ENCODE measurements at regions not wholly inside any gene's neighbourhood (a gene's known extent, or its start where the extent isn't known, plus 50 kb on each side); places are given as distances from the start of the nearest gene placed in this dataset.

DNA sequence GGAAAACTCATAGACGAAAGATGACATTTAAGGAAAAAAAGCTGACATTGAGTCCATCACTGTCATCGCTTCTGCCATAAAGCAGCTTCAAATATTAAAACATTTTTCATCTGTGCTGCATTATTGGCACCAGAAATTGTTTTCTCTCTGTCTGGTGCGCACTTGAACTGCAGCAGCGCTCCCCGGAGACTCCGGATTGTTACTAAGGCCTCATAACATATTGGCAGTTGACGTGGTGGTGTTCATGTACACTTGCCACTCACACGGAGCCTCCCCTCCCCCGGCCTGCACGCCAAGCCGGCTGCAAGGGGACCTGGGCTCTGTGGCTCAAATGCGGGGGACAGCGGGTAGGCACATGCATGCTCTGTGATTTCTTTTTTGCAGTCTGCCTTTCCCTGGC lies 203.2 kb downstream of the TSHZ3 start:
- H3K27ac Mint-ChIP-seq, result no peak overlapping the region
- no peak for DNase-seq
- no peak overlapping the region for H3K4me3 Mint-ChIP-seq
- no peaks in the 10 kb centered on the region for H3K27me3 Mint-ChIP-seq
- no peaks in the 10 kb centered on the region for H3K4me1 Mint-ChIP-seq
- CTCF ChIA-PET, result no interaction called here
- no peaks in the 10 kb centered on the region for H3K36me3 Mint-ChIP-seq
- H3K9me3 Mint-ChIP-seq, result no peaks in the 10 kb centered on the region

DNA sequence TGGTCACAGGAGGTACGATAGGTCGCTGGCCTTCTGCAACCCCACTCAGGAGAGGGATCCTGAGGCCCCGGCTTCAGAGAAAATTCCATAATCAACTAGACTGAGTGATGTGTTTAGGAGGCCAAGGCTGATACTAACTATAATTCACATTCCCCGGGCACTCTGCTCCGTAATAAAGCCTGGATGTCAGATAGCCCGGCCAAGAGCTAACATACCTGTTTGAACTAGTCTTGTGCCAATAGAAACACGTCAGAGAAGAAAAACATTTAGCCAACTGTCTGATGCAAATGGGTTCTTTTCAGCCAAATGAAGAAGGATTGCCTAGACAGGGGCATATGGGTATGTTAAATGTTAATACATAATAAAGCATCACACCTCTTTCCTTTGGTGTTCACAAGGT lies 204.2 kb downstream of the TSHZ3 start:
- CTCF ChIA-PET, result interaction anchor here (1.1 kb wide), 1 partner anchor 113 kb away, joined by 3 read pairs; no protein-coding TSS in a partner anchor
- no peak overlapping the region for H3K4me3 Mint-ChIP-seq

DNA sequence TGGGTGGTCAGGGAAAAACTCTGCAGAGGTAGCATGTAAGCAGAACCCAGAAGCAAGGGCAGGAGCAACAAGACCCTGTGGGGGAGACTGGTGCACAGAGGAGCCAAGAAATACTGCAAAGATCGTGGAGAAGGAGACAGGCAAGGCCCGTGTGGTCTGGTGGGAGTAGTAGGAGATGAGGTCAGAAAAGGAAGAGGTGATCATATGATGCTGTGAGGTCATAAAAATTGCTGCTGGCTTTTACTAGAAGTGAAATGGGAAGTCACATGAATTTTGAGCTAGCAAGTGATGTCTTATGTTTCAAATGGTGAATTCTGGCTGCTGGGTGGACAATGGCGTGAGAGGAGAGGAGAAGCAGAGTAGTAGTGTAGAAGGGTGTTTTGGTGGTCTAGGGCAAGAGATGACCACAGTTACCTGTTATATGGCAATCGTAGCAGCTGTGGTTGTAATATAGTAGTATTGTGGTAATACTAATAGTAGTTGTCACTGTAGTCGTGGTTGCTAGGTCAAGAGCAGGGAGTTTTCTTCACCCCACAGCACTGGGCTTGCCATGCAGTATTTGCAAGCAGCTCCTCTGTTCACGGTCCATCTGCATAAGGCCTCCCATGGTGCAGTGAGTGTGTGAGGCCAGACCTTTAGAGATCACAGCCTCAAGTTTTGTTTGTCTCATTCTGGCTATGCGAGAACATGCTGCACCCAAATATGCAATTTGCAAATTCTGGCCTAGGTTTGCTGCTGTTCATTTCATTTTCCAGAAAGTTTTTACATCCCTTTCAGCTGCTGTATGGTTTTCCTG lies 205.0 kb downstream of the TSHZ3 start:
- no peaks in the 10 kb centered on the region for H3K4me1 Mint-ChIP-seq
- H3K27ac Mint-ChIP-seq, result no peak overlapping the region
- CTCF ChIA-PET, result no interaction called here

More for the DNA sequence above, 204.2 kb downstream of the TSHZ3 start:
- Mint-ChIP-seq H3K27ac (no peak overlapping the region), H3K27me3 (no peaks in the 10 kb centered on the region), H3K36me3 (no peaks in the 10 kb centered on the region), H3K4me1 (no peaks in the 10 kb centered on the region), H3K9me3 (no peaks in the 10 kb centered on the region)
- no peak for DNase-seq

GRCh38 chr19:31141301-31141700 lies 207.9 kb downstream of the TSHZ3 start:
- CTCF ChIA-PET, result no interaction called here
- H3K4me1 Mint-ChIP-seq, result no peaks in the 10 kb centered on the region
- no peaks in the 10 kb centered on the region for H3K36me3 Mint-ChIP-seq
- H3K27me3 Mint-ChIP-seq, result no peaks in the 10 kb centered on the region
- H3K4me3 Mint-ChIP-seq, result no peak overlapping the region
- no peak for DNase-seq
- H3K9me3 Mint-ChIP-seq, result no peaks in the 10 kb centered on the region
- no peak overlapping the region for H3K27ac Mint-ChIP-seq

More for the DNA sequence above, 205.0 kb downstream of the TSHZ3 start:
- Mint-ChIP-seq H3K36me3 (no peaks in the 10 kb centered on the region), H3K4me3 (no peak overlapping the region), H3K9me3 (no peaks in the 10 kb centered on the region), H3K27me3 (no peaks in the 10 kb centered on the region)
- DNase-seq, result no peak

DNA sequence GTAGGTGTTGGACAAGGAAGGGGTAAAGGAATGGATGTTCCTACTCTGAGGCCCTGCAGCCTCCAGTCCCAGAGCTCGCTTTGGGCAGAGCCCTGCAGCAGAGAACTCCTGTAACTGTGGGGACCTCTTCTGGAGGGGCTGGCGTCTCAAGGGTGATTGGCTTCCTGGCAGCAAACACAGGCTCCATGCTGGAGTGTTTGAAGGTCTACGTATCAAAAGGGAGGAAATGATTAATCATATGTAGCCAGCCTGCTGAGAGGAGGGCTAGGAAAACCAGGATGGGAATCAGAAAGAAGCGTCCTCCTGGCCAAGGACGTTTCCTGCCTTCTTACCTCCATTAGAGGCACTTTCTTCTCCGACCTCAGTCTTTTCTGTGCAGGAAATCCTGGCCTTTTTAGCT lies 208.5 kb downstream of the TSHZ3 start:
- CTCF ChIA-PET, result no interaction called here
- Mint-ChIP-seq H3K27ac (no peak overlapping the region), H3K4me1 (no peaks in the 10 kb centered on the region), H3K27me3 (no peaks in the 10 kb centered on the region), H3K4me3 (no peak overlapping the region), H3K36me3 (no peaks in the 10 kb centered on the region), H3K9me3 (no peaks in the 10 kb centered on the region)
- DNase-seq, result no peak

- no peaks in the 10 kb centered on the region for H3K9me3 Mint-ChIP-seq
- H3K4me1 Mint-ChIP-seq, result no peaks in the 10 kb centered on the region
- DNase-seq, result no peak
- no peaks in the 10 kb centered on the region for H3K36me3 Mint-ChIP-seq
- no peak overlapping the region for H3K27ac Mint-ChIP-seq
- H3K4me3 Mint-ChIP-seq, result no peak overlapping the region
- CTCF ChIA-PET, result no interaction called here
- H3K27me3 Mint-ChIP-seq, result no peaks in the 10 kb centered on the region
Observed at GRCh38 chr19:31139871-31140505, 209.2 kb downstream of the TSHZ3 start.

- CTCF ChIA-PET, result no interaction called here
- DNase-seq, result no peak
- H3K4me3 Mint-ChIP-seq, result no peak overlapping the region
- no peak overlapping the region for H3K27ac Mint-ChIP-seq
- H3K36me3 Mint-ChIP-seq, result no peaks in the 10 kb centered on the region
- no peaks in the 10 kb centered on the region for H3K9me3 Mint-ChIP-seq
- no peaks in the 10 kb centered on the region for H3K4me1 Mint-ChIP-seq
- no peaks in the 10 kb centered on the region for H3K27me3 Mint-ChIP-seq
Observed at GRCh38 chr19:31138077-31138476, 211.2 kb downstream of the TSHZ3 start.

- no peak overlapping the region for H3K27ac Mint-ChIP-seq
- no peak for DNase-seq
- CTCF ChIA-PET, result no interaction called here
Observed at GRCh38 chr19:31135841-31136240, 213.4 kb downstream of the TSHZ3 start.

DNA sequence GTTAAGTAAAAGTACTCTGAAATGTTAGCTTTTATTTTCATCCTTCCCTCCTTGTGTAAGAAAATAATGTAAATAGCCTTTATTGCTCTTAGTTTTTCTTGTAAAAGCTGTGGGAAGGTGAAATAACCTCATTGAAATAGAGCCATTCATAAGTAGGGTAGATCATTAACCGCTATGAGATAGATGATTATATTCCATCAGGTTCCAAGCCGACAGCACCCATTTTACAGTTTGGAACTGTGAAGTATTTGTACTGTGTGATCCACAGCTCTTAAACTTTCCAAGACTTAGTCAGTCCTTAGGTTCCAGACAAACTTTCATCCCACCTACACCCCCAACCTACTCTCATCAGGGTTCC lies 216.5 kb downstream of the TSHZ3 start:
- H3K4me1 Mint-ChIP-seq, result no peaks in the 10 kb centered on the region

More at GRCh38 chr19:31135841-31136240, 213.4 kb downstream of the TSHZ3 start:
- H3K4me1 Mint-ChIP-seq, result no peaks in the 10 kb centered on the region
- H3K36me3 Mint-ChIP-seq, result no peaks in the 10 kb centered on the region
- H3K27me3 Mint-ChIP-seq, result no peaks in the 10 kb centered on the region
- H3K9me3 Mint-ChIP-seq, result no peaks in the 10 kb centered on the region
- H3K4me3 Mint-ChIP-seq, result no peak overlapping the region

DNA sequence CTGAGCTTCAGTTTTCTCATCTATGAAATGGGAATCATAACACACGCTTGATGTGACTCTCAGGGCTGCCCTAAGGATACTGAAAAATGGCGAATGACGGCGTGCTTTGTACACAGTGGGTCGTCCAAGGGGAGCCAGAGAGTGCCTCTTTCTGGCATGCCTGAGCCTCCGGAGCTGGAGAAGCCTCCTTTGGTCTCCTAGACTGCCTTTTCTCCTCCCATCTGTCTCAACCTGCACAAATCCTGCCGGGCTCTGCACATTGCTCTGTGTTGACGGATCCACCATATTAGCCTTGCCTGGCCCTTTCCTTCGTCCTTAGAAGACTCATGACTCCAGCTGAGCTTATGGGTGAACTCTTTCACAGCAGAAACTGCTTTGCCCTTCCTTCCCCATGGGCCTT lies 220.9 kb downstream of the TSHZ3 start:
- CTCF ChIA-PET, result no interaction called here
- Mint-ChIP-seq H3K4me1 (no peaks in the 10 kb centered on the region), H3K27me3 (peaks cover 4% of the 10 kb centered on the region)

More for the DNA sequence above, 216.5 kb downstream of the TSHZ3 start:
- CTCF ChIA-PET, result no interaction called here
- no peaks in the 10 kb centered on the region for H3K36me3 Mint-ChIP-seq
- no peak for DNase-seq
- H3K27me3 Mint-ChIP-seq, result no peaks in the 10 kb centered on the region
- H3K4me3 Mint-ChIP-seq, result no peak overlapping the region
- peaks cover 5% of the 10 kb centered on the region for H3K9me3 Mint-ChIP-seq
- H3K27ac Mint-ChIP-seq, result no peak overlapping the region

DNA sequence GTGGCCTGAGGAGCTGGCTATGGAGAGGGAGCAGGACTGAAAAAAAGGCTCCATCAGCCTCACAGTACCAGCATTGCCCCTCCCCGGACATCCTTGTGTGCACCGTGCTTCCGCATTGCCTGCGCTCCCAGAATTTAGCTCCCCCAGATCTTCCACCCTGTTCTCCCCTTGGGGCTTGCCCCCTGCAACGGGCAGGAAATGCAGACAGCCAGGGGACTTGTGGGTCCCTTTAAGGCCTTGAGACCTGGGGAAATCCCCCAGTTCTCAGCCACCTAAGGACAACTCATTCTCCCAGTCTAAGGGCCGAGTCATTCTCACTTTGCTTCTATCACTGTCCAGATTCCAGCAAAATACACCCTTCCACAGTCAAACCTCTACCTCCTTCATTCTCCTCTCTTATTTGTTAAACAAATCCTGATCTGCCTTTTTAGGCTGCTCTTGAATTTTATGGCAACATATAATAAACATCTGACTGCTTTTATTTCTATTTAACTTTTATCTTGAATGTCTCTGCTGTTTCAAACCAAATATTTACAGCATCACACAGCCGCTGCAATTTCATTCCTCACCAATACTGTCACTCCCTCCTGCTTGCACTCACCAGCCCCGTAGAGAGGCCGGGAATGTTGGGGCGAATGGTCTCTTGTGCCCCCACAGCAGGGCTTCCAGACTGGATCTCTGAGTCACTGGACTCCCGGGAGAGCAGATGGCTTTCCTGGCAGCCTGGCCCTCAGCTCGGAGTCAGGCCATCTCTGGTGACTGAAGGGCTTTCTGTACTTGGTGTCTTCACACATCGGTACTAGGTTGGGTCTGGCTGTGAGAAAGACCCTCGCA lies 221.9 kb downstream of the TSHZ3 start:
- peak overlapping the region; percentile 68 for H3K27ac Mint-ChIP-seq
- CTCF ChIA-PET, result no interaction called here

More for the DNA sequence above, 220.9 kb downstream of the TSHZ3 start:
- no peak for DNase-seq
- H3K9me3 Mint-ChIP-seq, result peaks cover 5% of the 10 kb centered on the region
- no peak overlapping the region for H3K27ac Mint-ChIP-seq
- H3K4me3 Mint-ChIP-seq, result no peak overlapping the region
- H3K36me3 Mint-ChIP-seq, result no peaks in the 10 kb centered on the region

DNA sequence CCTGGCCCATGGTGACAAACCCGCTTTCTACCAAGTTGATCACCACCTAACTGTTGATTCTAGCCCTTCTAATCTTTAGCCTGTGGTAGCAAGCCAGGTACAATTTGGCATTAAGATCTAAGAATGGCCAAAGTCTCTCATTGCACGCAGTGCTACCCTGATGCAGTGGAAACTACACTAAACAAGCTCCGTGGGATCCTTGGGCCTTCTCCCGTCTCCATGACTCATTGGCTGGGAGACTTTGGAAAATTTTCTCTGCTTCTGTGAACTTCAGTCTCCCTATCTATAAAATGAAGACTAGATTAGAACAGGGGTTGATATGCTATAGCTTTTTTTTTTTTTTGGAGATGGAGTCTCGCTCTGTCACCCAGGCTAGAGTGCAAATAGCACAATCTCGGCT lies 223.0 kb downstream of the TSHZ3 start:
- H3K36me3 Mint-ChIP-seq, result no peaks in the 10 kb centered on the region

More for the DNA sequence above, 221.9 kb downstream of the TSHZ3 start:
- peaks cover 5% of the 10 kb centered on the region for H3K9me3 Mint-ChIP-seq
- no peaks in the 10 kb centered on the region for H3K36me3 Mint-ChIP-seq
- no peak for DNase-seq
- H3K4me1 Mint-ChIP-seq, result no peaks in the 10 kb centered on the region
- H3K27me3 Mint-ChIP-seq, result peaks cover 4% of the 10 kb centered on the region
- H3K4me3 Mint-ChIP-seq, result no peak overlapping the region

GRCh38 chr19:31125071-31125470 lies 224.2 kb downstream of the TSHZ3 start:
- no peak for DNase-seq
- H3K4me3 Mint-ChIP-seq, result no peak overlapping the region
- H3K27me3 Mint-ChIP-seq, result peaks cover 4% of the 10 kb centered on the region
- no peak overlapping the region for H3K27ac Mint-ChIP-seq
- no peaks in the 10 kb centered on the region for H3K36me3 Mint-ChIP-seq
- no peaks in the 10 kb centered on the region for H3K4me1 Mint-ChIP-seq
- H3K9me3 Mint-ChIP-seq, result peaks cover 3% of the 10 kb centered on the region
- CTCF ChIA-PET, result no interaction called here

More for the DNA sequence above, 223.0 kb downstream of the TSHZ3 start:
- CTCF ChIA-PET, result no interaction called here
- Mint-ChIP-seq H3K4me1 (no peaks in the 10 kb centered on the region), H3K9me3 (peaks cover 5% of the 10 kb centered on the region), H3K27ac (no peak overlapping the region), H3K4me3 (no peak overlapping the region), H3K27me3 (peaks cover 4% of the 10 kb centered on the region)
- no peak for DNase-seq

DNA sequence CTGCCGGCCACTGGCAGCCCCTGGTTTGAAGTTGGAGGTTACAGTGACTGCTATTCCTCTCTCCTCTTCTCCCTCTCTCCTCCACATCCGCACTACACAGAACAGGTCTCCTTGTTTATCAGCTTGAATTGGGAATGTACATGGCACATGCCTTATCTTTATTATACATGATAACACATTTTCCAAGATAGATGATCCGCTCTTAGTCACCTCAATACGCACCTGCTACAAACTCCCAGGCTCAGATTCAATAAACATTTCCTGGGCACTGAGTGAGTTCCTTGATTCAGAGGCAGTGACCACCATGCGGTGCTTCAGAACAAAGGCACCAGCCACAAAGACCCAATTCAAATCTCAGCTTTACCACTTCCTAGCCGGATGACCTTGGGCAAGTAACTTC lies 227.7 kb downstream of the TSHZ3 start:
- CTCF ChIA-PET, result no interaction called here
- Mint-ChIP-seq H3K36me3 (no peaks in the 10 kb centered on the region), H3K9me3 (no peaks in the 10 kb centered on the region), H3K4me3 (no peak overlapping the region), H3K4me1 (no peaks in the 10 kb centered on the region), H3K27ac (no peak overlapping the region), H3K27me3 (no peaks in the 10 kb centered on the region)
- no peak for DNase-seq
